Smooth muscle cell (in vitro differentiated cells): ENCODE measurements at regions not wholly inside any gene's neighbourhood (a gene's known extent, or its start where the extent isn't known, plus 50 kb on each side); places are given as distances from the start of the nearest gene placed in this dataset.

Experiments used
- DNase-seq: peaks from one replicate; lab custom pipeline; 2025; ENCODE audit not compliant: unreplicated experiment; lab: John Stamatoyannopoulos, UW
- H2AFZ ChIP-seq: fragments of 200-600 bp; sonication (generic); 2 replicates; pipeline ENCODE4 v1.6.0; 2016; ENCODE audit warnings: antibody characterized with exemption, low read depth, mild to moderate bottlenecking
- H3F3A ChIP-seq: fragments of 200-600 bp; sonication (generic); 2 replicates; pipeline ENCODE4 v1.6.0; 2017; ENCODE audit warnings: antibody characterized with exemption, low read depth
- H3K27ac ChIP-seq: fragments of 200-600 bp; sonication (generic); 2 replicates; pipeline ENCODE4 v1.5.1; 2016; ENCODE audit warnings: low read depth, mild to moderate bottlenecking
- H3K27me3 ChIP-seq: fragments of 200-600 bp; sonication (generic); 2 replicates; pipeline ENCODE4 v1.6.1; 2016; ENCODE audit warnings: low read depth, mild to moderate bottlenecking
- H3K36me3 ChIP-seq: fragments of 200-600 bp; sonication (generic); 2 replicates; pipeline ENCODE4 v1.5.1; 2016; ENCODE audit warnings: low read depth
- H3K4me1 ChIP-seq: fragments of 200-600 bp; sonication (generic); 2 replicates; pipeline ENCODE4 v1.5.1; 2016; ENCODE audit warnings: low read depth
- H3K4me2 ChIP-seq: fragments of 200-600 bp; sonication (generic); 2 replicates; pipeline ENCODE4 v1.6.0; 2016; ENCODE audit warnings: mild to moderate bottlenecking
- H3K4me3 ChIP-seq: fragments of 200-600 bp; sonication (generic); 2 replicates; pipeline ENCODE4 v1.5.1; 2016; ENCODE audit warnings: mild to moderate bottlenecking
- H3K79me2 ChIP-seq: fragments of 200-600 bp; sonication (generic); 2 replicates; pipeline ENCODE4 v1.6.0; 2016; ENCODE audit warnings: low read depth, mild to moderate bottlenecking
- H3K9ac ChIP-seq: fragments of 200-600 bp; sonication (generic); 2 replicates; pipeline ENCODE4 v1.6.0; 2016; ENCODE audit warnings: low read depth
- H3K9me3 ChIP-seq: fragments of 200-600 bp; sonication (generic); replicated peaks from 2 replicates; pipeline ENCODE4 v1.5.1; 2016; ENCODE audit warnings: low read depth
- H4K20me1 ChIP-seq: fragments of 200-600 bp; sonication (generic); 2 replicates; pipeline ENCODE4 v1.6.0; 2016; ENCODE audit warnings: low read depth
- WGBS: methylation state at CpG from one replicate; pipeline ENCODE4 v1.1.7; 2016; ENCODE audit warnings: low lambda C conversion rate; 5-methylcytosine and 5-hydroxymethylcytosine counted together
- TF ChIP-seq, protein P1 (sequence below): fragments of 200-600 bp; sonication (generic); IDR thresholded peaks from 2 replicates; pipeline ENCODE4 v1.5.1; 2017; ENCODE audit warnings: borderline replicate concordance, mild to moderate bottlenecking, antibody characterized with exemption; ENCODE audit not compliant: insufficient read depth, poor library complexity, severe bottlenecking

DNA sequence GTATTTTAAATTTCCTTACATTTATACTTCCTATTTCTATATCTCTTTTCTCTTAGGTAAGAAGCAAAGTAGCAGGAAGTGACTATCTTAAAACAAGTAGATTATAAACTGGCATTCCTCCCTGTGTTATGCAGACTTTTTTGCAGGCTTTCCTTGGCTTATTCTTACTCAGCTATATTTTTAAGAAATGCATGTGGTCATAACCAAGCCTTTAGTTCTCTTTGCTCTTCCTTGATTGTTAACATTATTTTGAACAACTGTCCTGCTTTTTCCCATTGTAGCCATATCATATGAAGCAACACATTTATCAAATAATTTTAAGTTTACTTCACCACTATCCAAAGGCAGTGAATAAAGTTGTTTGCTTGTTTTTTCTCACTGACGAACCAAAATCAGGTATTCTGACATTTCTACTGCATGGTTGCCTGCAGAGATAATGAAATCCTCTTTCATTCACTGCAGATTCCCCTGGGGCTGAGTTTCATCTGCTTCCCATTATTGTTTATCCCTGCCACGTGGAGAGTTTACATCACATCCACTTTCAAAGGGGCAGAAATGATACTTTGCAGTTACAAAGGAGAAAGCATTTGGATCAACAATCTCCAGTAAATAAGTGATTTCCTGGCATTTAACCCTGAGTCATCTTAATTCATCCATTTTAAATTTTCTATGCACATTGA lies 389.9 kb upstream of the SEMA3C start:
- Histone ChIP-seq H3K27me3 (no peaks in the 10 kb centered on the region), H3K4me3 (no peak overlapping the region), H2AFZ (peak overlapping the region; percentile 56), H3K36me3 (no peaks in the 10 kb centered on the region), H3K9ac (no peak overlapping the region), H3K4me2 (peak overlapping the region; percentile 22), H3K79me2 (no peaks in the 10 kb centered on the region), H3K9me3 (no peaks in the 10 kb centered on the region), H3F3A (no peaks in the 10 kb centered on the region), H3K27ac (no peak overlapping the region), H4K20me1 (no peaks in the 10 kb centered on the region), H3K4me1 (peaks cover 11% of the 10 kb centered on the region)
- DNase-seq: no peak
- TF ChIP-seq, protein P1, sequence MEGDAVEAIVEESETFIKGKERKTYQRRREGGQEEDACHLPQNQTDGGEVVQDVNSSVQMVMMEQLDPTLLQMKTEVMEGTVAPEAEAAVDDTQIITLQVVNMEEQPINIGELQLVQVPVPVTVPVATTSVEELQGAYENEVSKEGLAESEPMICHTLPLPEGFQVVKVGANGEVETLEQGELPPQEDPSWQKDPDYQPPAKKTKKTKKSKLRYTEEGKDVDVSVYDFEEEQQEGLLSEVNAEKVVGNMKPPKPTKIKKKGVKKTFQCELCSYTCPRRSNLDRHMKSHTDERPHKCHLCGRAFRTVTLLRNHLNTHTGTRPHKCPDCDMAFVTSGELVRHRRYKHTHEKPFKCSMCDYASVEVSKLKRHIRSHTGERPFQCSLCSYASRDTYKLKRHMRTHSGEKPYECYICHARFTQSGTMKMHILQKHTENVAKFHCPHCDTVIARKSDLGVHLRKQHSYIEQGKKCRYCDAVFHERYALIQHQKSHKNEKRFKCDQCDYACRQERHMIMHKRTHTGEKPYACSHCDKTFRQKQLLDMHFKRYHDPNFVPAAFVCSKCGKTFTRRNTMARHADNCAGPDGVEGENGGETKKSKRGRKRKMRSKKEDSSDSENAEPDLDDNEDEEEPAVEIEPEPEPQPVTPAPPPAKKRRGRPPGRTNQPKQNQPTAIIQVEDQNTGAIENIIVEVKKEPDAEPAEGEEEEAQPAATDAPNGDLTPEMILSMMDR: no peak
- WGBS: 2% methylated on average over 2 of the region's 2 CpGs

DNA sequence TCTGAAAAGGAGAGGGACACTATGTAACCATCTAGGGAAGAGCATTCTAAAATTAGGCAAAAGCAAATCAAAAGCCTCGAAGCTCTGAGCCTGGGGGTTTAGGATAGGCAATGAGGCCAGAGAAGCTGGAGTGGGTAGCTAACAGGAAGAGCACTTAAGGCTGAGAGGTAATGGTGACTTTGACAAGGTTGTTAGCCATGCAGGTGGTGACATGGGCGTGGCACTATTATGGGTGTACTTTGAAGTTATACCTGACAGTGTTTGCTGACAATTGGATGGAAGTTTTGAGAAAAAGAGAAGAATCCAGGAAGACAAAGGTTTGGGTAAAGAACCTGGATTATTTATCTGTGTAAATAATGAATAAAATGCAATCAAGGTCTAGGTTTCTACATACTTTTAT lies 383.0 kb upstream of the SEMA3C start:
- no peak overlapping the region for H2AFZ ChIP-seq
- H3K9ac ChIP-seq: no peak overlapping the region
- H3K9me3 ChIP-seq: no peaks in the 10 kb centered on the region
- H4K20me1 ChIP-seq: no peaks in the 10 kb centered on the region
- no peaks in the 10 kb centered on the region for H3F3A ChIP-seq
- TF ChIP-seq, protein P1: no peak
- H3K4me2 ChIP-seq: no peak overlapping the region
- H3K4me1 ChIP-seq: peaks cover 4% of the 10 kb centered on the region
- no peak for DNase-seq
- 87% methylated on average over 2 of the region's 2 CpGs for WGBS
- no peaks in the 10 kb centered on the region for H3K36me3 ChIP-seq
- H3K79me2 ChIP-seq: no peaks in the 10 kb centered on the region
- no peak overlapping the region for H3K4me3 ChIP-seq
- H3K27me3 ChIP-seq: no peaks in the 10 kb centered on the region
- H3K27ac ChIP-seq: no peak overlapping the region

DNA sequence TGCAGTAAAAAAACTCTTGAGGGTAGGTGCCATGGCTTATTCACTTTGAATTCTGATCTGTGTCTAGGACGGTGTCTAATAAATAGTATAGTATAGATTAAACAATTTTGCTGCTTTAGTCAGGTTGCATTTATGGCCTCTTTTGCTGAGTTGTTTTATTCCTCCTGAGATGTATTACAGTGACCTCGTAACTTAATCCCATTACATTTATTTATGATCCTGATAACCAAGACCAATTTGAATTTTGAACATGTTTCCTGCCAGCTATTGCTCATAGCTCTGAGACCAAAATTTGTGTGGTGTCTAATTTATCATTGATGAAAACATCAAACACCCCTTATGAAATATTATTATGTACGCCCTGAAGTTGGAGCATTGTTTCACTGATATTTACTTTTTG lies 381.9 kb upstream of the SEMA3C start:
- Histone ChIP-seq H3K79me2 (no peaks in the 10 kb centered on the region), H2AFZ (no peak overlapping the region), H3F3A (no peaks in the 10 kb centered on the region), H3K27ac (peak overlapping the region; percentile 84), H3K4me2 (peak overlapping the region; percentile 75), H3K4me3 (no peak overlapping the region), H3K9me3 (no peaks in the 10 kb centered on the region), H4K20me1 (no peaks in the 10 kb centered on the region), H3K9ac (no peak overlapping the region), H3K27me3 (no peaks in the 10 kb centered on the region), H3K4me1 (peaks cover 4% of the 10 kb centered on the region), H3K36me3 (no peaks in the 10 kb centered on the region)
- WGBS: 81% methylated on average over 3 of the region's 3 CpGs
- TF ChIP-seq, protein P1: no peak
- no peak for DNase-seq

DNA sequence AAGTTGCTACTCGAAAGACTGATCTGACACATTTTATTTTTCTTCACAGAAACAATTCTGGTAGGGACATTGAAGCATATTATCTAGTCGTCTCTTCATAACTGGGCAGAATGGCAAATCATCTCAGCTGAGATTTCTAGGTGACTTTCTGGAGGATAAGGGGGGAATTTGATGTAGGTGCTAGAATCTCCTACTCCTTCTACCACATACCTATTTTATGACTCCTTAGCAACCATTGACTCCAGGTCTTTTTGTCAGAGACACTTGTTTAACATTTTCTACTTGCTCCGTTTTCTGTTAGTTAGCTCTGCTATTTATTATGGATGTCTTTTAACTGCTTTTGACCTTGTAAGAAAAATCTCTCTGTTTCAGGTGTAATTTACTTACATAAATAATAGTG lies 380.9 kb upstream of the SEMA3C start:
- H3K27me3 ChIP-seq: no peaks in the 10 kb centered on the region
- H3F3A ChIP-seq: no peaks in the 10 kb centered on the region
- no peak overlapping the region for H3K4me3 ChIP-seq
- WGBS: 77% methylated on average over 3 of the region's 3 CpGs
- no peak overlapping the region for H2AFZ ChIP-seq
- no peak for DNase-seq
- H3K27ac ChIP-seq: peak overlapping the region; percentile 84
- H3K36me3 ChIP-seq: no peaks in the 10 kb centered on the region
- TF ChIP-seq, protein P1: no peak
- no peak overlapping the region for H3K9ac ChIP-seq
- H3K9me3 ChIP-seq: no peaks in the 10 kb centered on the region
- H3K79me2 ChIP-seq: no peaks in the 10 kb centered on the region
- H3K4me1 ChIP-seq: peaks cover 4% of the 10 kb centered on the region
- H4K20me1 ChIP-seq: no peaks in the 10 kb centered on the region
- H3K4me2 ChIP-seq: peak overlapping the region; percentile 75
